Bone marrow (tissue), 2 donors: ENCODE measurements at regions not wholly inside any gene's neighbourhood (a gene's known extent, or its start where the extent isn't known, plus 50 kb on each side); places are given as distances from the start of the nearest gene placed in this dataset.
"Not testable (repeated sequence)": the region's sequence is repeated elsewhere in the genome, so short reads cannot be mapped to it uniquely, and the experiment has no call there.

Experiments used
- DNase-seq, 2 donors: peaks; one replicate each; lab custom pipeline; 2025; lab: John Stamatoyannopoulos, UW

GRCh38 chr14:104481323-104481722 is 98.2 kb upstream of the C14orf180 start:
- DNase-seq = no peak

- not testable (repeated sequence) for DNase-seq
Observed at GRCh38 chr14:104482017-104482416, 97.5 kb upstream of the C14orf180 start.

GRCh38 chr14:104486222-104486923 is 93.2 kb upstream of the C14orf180 start:
- no peak for DNase-seq

GRCh38 chr14:104494483-104494882 is 85.1 kb upstream of the C14orf180 start:
- no peak for DNase-seq

- no peak for DNase-seq
Observed at GRCh38 chr14:104496095-104496494, 83.5 kb upstream of the C14orf180 start.

GRCh38 chr14:104499784-104500760 is 79.5 kb upstream of the C14orf180 start:
- no peak for DNase-seq

GRCh38 chr14:104502060-104502459 is 77.5 kb upstream of the C14orf180 start:
- DNase-seq = no peak

GRCh38 chr14:104503691-104504090 is 75.9 kb upstream of the C14orf180 start:
- no peak for DNase-seq

- no peak for DNase-seq
Observed at GRCh38 chr14:104504172-104504735, 75.3 kb upstream of the C14orf180 start.

GRCh38 chr14:104505085-104506074 is 74.2 kb upstream of the C14orf180 start:
- no peak for DNase-seq

GRCh38 chr14:104506461-104507253 is 72.9 kb upstream of the C14orf180 start:
- no peak for DNase-seq

GRCh38 chr14:104507443-104507842 is 72.1 kb upstream of the C14orf180 start:
- no peak for DNase-seq

GRCh38 chr14:104509673-104510072 is 69.9 kb upstream of the C14orf180 start:
- no peak for DNase-seq

- no peak for DNase-seq
Observed at GRCh38 chr14:104510216-104510615, 69.3 kb upstream of the C14orf180 start.

GRCh38 chr14:104510794-104511611 is 68.6 kb upstream of the C14orf180 start:
- DNase-seq = no peak

GRCh38 chr14:104512061-104512460 is 67.5 kb upstream of the C14orf180 start:
- DNase-seq = no peak

GRCh38 chr14:104512771-104513640 is 66.6 kb upstream of the C14orf180 start:
- no peak for DNase-seq

GRCh38 chr14:104513641-104514046 is 65.9 kb upstream of the C14orf180 start:
- DNase-seq = no peak
